Tibial artery (tissue), 4 donors: ENCODE measurements at regions not wholly inside any gene's neighbourhood (a gene's known extent, or its start where the extent isn't known, plus 50 kb on each side); places are given as distances from the start of the nearest gene placed in this dataset.

ENCODE experiments used
- DNase-seq, 2 donors: peaks; one replicate each; pipeline ENCODE4 v3.0.0-alpha.2; 2019
- H3K27ac ChIP-seq, 2 donors: fragments of 200-600 bp; sonication (generic) in 1 of 2; 1 replicate in 1 of 2; 2 replicates in 1 of 2; pipeline ENCODE4 v1.5.1; 2018 to 2019; ENCODE audit warnings: mild to moderate bottlenecking in 1 of 2
- H3K27me3 ChIP-seq, 2 donors: fragments of 200-600 bp; sonication (generic) in 1 of 2; one replicate each; pipeline versions ENCODE4 v1.5.1 to v1.6.0; 2016 to 2019
- H3K36me3 ChIP-seq, 3 donors: fragments of 200-600 bp; sonication (generic) in 2 of 3; one replicate each; pipeline ENCODE4 v1.5.1; 2016 to 2019; ENCODE audit warnings: mild to moderate bottlenecking in 2 of 3
- H3K4me1 ChIP-seq, 4 donors: fragments of 200-600 bp; sonication (generic) in 2 of 4; 1 replicate in 3 of 4; 2 replicates in 1 of 4; pipeline ENCODE4 v1.5.1; 2016 to 2019
- H3K4me3 ChIP-seq, 2 donors: fragments of 200-600 bp; sonication (generic) in 1 of 2; 1 replicate in 1 of 2; 2 replicates in 1 of 2; pipeline ENCODE4 v1.5.1; 2018 to 2019; ENCODE audit warnings: mild to moderate bottlenecking in 2 of 2
- H3K9me3 ChIP-seq, 3 donors: fragments of 200-600 bp; sonication (generic) in 1 of 3; one replicate each; pipeline ENCODE4 v1.5.1; 2016 to 2019
- intact Hi-C: fragments of 100-400 bp; cut with DNase I; formaldehyde crosslinking; loops from one replicate; pipeline ENCODE4 v1.15.0; 2023; ENCODE audit warnings: low total_unique reads
- TF ChIP-seq, protein P1 (sequence below), 2 experiments: fragments of 200-600 bp in 1 of 2; fragments of 450-650 bp in 1 of 2; IDR thresholded peaks; one replicate each; pipeline ENCODE4 v1.5.1; 2017 to 2019; ENCODE audit warnings: antibody characterized with exemption in 2 of 2, mild to moderate bottlenecking in 1 of 2, moderate library complexity in 1 of 2

DNA sequence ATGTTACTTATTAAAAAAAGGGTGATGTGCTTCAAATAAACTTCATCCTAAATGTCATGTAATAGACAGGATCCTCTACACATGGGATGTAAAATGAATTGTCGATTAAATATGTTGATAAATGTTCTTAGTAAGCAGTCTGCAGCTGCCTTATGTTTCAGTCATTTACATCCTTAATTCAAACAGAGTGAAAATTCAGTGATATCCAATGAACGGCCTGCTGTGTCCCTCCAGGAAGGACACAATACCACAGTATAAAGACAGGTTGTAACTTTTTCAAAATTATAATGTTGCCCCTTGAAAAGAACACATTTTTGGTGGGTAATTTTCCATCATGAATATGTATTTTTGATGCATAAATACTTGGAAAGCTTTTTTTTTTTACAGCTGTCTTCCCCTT lies 266.5 kb upstream of the SEMA3A start:
- no peak overlapping the region for H3K4me3 ChIP-seq
- no peaks in the 10 kb centered on the region for H3K36me3 ChIP-seq
- intact Hi-C loops, result no loop called here
- H3K27ac ChIP-seq, result no peak overlapping the region
- H3K27me3 ChIP-seq, result no peaks in the 10 kb centered on the region
- DNase-seq, result no peak
- H3K9me3 ChIP-seq, result no peaks in the 10 kb centered on the region
- no peaks in the 10 kb centered on the region for H3K4me1 ChIP-seq
- TF ChIP-seq, protein P1, sequence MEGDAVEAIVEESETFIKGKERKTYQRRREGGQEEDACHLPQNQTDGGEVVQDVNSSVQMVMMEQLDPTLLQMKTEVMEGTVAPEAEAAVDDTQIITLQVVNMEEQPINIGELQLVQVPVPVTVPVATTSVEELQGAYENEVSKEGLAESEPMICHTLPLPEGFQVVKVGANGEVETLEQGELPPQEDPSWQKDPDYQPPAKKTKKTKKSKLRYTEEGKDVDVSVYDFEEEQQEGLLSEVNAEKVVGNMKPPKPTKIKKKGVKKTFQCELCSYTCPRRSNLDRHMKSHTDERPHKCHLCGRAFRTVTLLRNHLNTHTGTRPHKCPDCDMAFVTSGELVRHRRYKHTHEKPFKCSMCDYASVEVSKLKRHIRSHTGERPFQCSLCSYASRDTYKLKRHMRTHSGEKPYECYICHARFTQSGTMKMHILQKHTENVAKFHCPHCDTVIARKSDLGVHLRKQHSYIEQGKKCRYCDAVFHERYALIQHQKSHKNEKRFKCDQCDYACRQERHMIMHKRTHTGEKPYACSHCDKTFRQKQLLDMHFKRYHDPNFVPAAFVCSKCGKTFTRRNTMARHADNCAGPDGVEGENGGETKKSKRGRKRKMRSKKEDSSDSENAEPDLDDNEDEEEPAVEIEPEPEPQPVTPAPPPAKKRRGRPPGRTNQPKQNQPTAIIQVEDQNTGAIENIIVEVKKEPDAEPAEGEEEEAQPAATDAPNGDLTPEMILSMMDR (IDR thresholded peaks at IDR 0.05), result no peak

DNA sequence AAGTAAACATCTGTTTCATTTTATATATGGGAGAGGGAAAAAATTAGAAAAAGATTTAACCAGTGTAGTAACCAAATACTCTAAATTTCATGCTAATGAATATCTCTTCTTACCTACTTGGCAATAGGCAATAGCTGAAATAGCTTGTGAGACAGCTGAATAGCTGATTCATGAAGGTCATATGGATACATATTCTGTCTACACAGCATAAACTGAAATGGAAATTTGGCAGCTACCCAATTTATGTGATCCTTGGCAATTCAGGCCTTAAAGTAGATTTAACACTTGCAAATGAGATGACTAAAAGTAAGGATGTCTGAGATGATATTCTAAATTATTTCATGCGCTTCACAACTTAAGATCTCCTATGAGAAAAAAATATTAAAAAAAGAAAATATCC lies 261.2 kb upstream of the SEMA3A start:
- DNase-seq, result no peak
- intact Hi-C loops, result no loop called here
- no peaks in the 10 kb centered on the region for H3K4me1 ChIP-seq

DNA sequence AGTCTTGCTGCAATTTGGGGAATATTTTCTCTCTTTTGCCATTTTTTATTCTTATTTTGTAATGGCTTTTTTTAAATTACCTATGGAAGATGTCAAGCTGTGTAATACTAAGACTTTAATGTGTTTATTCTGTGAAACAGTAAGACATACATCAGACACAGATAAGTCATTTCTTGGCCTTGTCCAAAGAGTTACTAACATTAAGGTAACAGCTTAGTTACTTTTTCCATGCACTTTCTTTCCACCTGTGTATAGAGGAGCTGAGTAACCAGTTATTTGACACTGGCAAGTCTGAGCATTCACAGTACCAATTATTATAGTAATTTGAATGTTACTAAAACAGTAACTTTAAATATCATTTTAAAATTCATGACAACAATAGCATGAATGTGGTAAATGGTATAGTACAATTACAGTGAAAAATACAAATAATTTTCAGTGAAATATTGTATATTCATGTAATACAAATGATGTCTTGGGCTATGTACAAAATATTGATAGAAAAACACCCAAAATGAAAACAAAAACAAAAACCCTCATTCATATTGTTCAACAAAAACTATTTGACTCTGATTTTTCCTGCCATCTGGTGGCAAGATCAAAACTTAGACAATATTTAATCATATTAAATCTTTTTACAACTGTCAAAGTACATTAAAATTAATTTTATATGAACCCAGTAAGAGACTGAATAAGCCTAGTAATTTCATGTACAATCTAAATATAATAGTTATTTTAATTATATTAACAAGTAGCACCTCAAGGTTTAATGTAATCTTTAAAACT lies 259.8 kb upstream of the SEMA3A start:
- TF ChIP-seq, protein P1 (IDR thresholded peaks at IDR 0.05), result no peak
- H3K9me3 ChIP-seq, result no peaks in the 10 kb centered on the region
- intact Hi-C loops, result no loop called here
- DNase-seq, result no peak
- H3K36me3 ChIP-seq, result no peaks in the 10 kb centered on the region
- no peaks in the 10 kb centered on the region for H3K27me3 ChIP-seq
- no peak overlapping the region for H3K27ac ChIP-seq
- H3K4me3 ChIP-seq, result no peak overlapping the region
- H3K4me1 ChIP-seq, result no peaks in the 10 kb centered on the region

More for the DNA sequence above, 261.2 kb upstream of the SEMA3A start:
- Histone ChIP-seq H3K36me3 (no peaks in the 10 kb centered on the region), H3K4me3 (no peak overlapping the region), H3K27ac (no peak overlapping the region), H3K9me3 (no peaks in the 10 kb centered on the region), H3K27me3 (no peaks in the 10 kb centered on the region)
- TF ChIP-seq, protein P1 (IDR thresholded peaks at IDR 0.05), result no peak

DNA sequence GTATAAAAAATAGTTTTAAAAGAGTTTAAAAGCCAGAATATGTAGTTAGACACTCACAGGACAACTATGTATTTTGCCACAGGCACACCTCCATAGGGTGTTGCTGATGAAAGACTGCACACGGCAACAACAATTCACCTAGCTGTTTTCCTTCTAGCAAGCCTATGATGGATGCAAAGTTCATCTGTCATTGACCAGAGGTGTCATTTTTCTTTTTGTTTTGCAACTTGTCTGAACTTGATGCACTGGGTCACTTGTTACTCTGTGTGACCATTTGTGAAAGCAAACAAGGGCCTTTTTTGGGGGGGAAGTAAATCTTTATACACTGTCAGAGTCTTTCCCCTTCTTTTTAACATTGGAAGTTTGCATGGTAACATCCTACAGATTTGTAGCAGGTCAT lies 258.0 kb upstream of the SEMA3A start:
- no peaks in the 10 kb centered on the region for H3K9me3 ChIP-seq
- H3K27me3 ChIP-seq, result no peaks in the 10 kb centered on the region
- H3K36me3 ChIP-seq, result no peaks in the 10 kb centered on the region
- no peaks in the 10 kb centered on the region for H3K4me1 ChIP-seq
- no peak overlapping the region for H3K27ac ChIP-seq
- H3K4me3 ChIP-seq, result no peak overlapping the region
- intact Hi-C loops, result no loop called here
- no peak for DNase-seq
- TF ChIP-seq, protein P1 (IDR thresholded peaks at IDR 0.05), result no peak

DNA sequence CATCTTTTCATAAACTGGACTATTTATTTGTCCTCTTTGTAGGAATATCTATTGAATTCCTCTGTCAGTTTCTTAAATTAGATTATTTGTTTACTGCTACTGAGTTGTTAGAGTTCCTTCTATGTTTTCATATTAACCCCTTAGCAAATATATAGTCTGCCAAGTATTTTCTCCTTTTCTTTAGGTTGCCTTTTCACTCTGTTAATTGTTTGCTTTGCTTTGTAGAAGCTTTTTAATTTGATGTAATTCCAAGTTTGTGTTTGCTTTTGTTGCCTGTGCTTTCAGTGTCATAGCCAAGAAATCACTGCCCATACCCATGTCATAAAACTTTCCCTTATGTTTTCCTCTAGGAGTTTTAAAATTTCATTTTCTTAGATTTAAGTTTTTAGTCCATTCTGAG lies 256.2 kb upstream of the SEMA3A start:
- DNase-seq, result no peak
- H3K36me3 ChIP-seq, result no peaks in the 10 kb centered on the region
- no peaks in the 10 kb centered on the region for H3K9me3 ChIP-seq
- H3K27ac ChIP-seq, result no peak overlapping the region
- intact Hi-C loops, result no loop called here
- H3K27me3 ChIP-seq, result no peaks in the 10 kb centered on the region
- TF ChIP-seq, protein P1 (IDR thresholded peaks at IDR 0.05), result no peak
- no peak overlapping the region for H3K4me3 ChIP-seq
- no peaks in the 10 kb centered on the region for H3K4me1 ChIP-seq
